GM12878 (cell line): ENCODE measurements at regions not wholly inside any gene's neighbourhood (a gene's known extent, or its start where the extent isn't known, plus 50 kb on each side); places are given as distances from the start of the nearest gene placed in this dataset.

Experiments used
- ATAC-seq: fragments of 200-7000 bp; cut with Tn5 transposase; 3 replicates; pipeline ENCODE4 v1.9.1; 2020; ENCODE audit warnings: mild to moderate bottlenecking, moderate library complexity
- BruUV-seq: library from RNA; stranded (reverse); fragments of 400-500 nt; replicated peaks from 2 replicates; lab custom pipeline; 2021; lab: Mats Ljungman, UMichigan
- CTCF ChIA-PET: fragments of 300-600 bp; sonication (Branson Sonifier 250); formaldehyde crosslinking; extraction: SDS; loops from one replicate; lab custom pipeline; 2021; ENCODE audit warnings: inconsistent platforms; lab: Yijun Ruan, JAX
- POLR2A ChIA-PET: fragments of 350-600 bp; formaldehyde crosslinking; extraction: SDS; loops from one replicate; lab custom pipeline; 2021; ENCODE audit warnings: inconsistent platforms; lab: Charles Lee
- RAD21 ChIA-PET: fragments of 300-600 bp; sonication (Branson Sonifier 250); formaldehyde crosslinking; loops from one replicate; lab custom pipeline; 2023; ENCODE audit warnings: antibody characterized with exemption; ENCODE audit not compliant: unreplicated experiment; lab: Charles Lee
- SMC1A ChIA-PET: fragments of 300-600 bp; sonication (Branson Sonifier 250); formaldehyde crosslinking; loops from one replicate; lab custom pipeline; 2023; ENCODE audit not compliant: unreplicated experiment, uncharacterized antibody; lab: Charles Lee
- DNase-seq: peaks from one replicate; pipeline ENCODE4 v3.0.0-alpha.2; 2011; ENCODE audit warnings: low read depth, low spot score
- FAIRE-seq: peaks from 3 replicates; lab custom pipeline; 2011; peaks lifted over from hg19 to GRCh38; lab: Jason Lieb, UNC
- H2AFZ ChIP-seq: 2 replicates; pipeline ENCODE4 v1.6.0; 2011; ENCODE audit warnings: low read depth, low read length, control low read depth; ENCODE audit not compliant: control insufficient read depth
- H3K27ac ChIP-seq: 2 replicates; pipeline ENCODE4 v1.5.1; 2011; ENCODE audit warnings: control low read depth; ENCODE audit not compliant: control insufficient read depth, insufficient read depth
- H3K27me3 ChIP-seq, 2 experiments: replicated peaks in 1 of 2; 2 replicates each; pipeline versions ENCODE4 v1.6.0 to v1.6.1; 2011; ENCODE audit warnings: low read length in 1 of 2; ENCODE audit not compliant: control insufficient read depth in 2 of 2, insufficient read depth in 2 of 2
- H3K36me3 ChIP-seq, 2 experiments: 2 replicates each; pipeline ENCODE4 v1.5.1; 2011; ENCODE audit warnings: low read length in 1 of 2; ENCODE audit not compliant: control insufficient read depth in 2 of 2, insufficient read depth in 2 of 2
- H3K4me1 ChIP-seq: 2 replicates; pipeline ENCODE4 v1.6.1; 2011; ENCODE audit warnings: mild to moderate bottlenecking, low read length, moderate library complexity, mixed read lengths; ENCODE audit not compliant: control insufficient read depth, insufficient read depth
- H3K4me2 ChIP-seq: 2 replicates; pipeline ENCODE4 v1.6.0; 2011; ENCODE audit warnings: control low read depth; ENCODE audit not compliant: control insufficient read depth, insufficient read depth
- H3K4me3 ChIP-seq: fragments of 200-600 bp; sonication (generic); 2 replicates; pipeline ENCODE4 v1.5.1; 2016
- H3K79me2 ChIP-seq: 2 replicates; pipeline ENCODE4 v1.6.0; 2011; ENCODE audit warnings: low read length; ENCODE audit not compliant: control insufficient read depth, insufficient read depth
- H3K9ac ChIP-seq: 2 replicates; pipeline ENCODE4 v1.8.0; 2011; ENCODE audit warnings: low read length, control low read depth, mixed read lengths; ENCODE audit not compliant: control insufficient read depth, insufficient read depth
- H3K9me3 ChIP-seq: replicated peaks from 3 replicates; pipeline ENCODE4 v1.5.1; 2011; ENCODE audit warnings: mild to moderate bottlenecking, low read length; ENCODE audit not compliant: control insufficient read depth, insufficient read depth
- H4K20me1 ChIP-seq: 2 replicates; pipeline ENCODE4 v1.6.0; 2011; ENCODE audit not compliant: control insufficient read depth, insufficient read depth
- CEBPB ChIP-seq, 2 experiments: fragments of 150-350 bp in 1 of 2; IDR thresholded peaks; 2 replicates each; pipeline ENCODE4 v1.6.1; 2012 to 2014; ENCODE audit warnings: low read depth in 2 of 2, low read length in 2 of 2, borderline replicate concordance in 1 of 2, inconsistent platforms in 1 of 2
- CTCF ChIP-seq, 3 experiments: IDR thresholded peaks in 2 of 3; conservative IDR thresholded peaks in 1 of 3; 2 replicates each; pipeline ENCODE4 v1.5.1; 2011; ENCODE audit warnings: low read depth in 3 of 3, low read length in 3 of 3, mild to moderate bottlenecking in 3 of 3, control low read depth in 2 of 3, moderate library complexity in 2 of 3, inconsistent platforms in 1 of 3, mixed read lengths in 1 of 3; ENCODE audit not compliant: control insufficient read depth in 2 of 3, insufficient read depth in 1 of 3; ENCODE audit errors: extremely low read depth in 1 of 3
- KAT2A ChIP-seq: conservative IDR thresholded peaks from 2 replicates; pipeline ENCODE4 v1.6.1; 2011; ENCODE audit warnings: low read depth, low read length; ENCODE audit not compliant: control insufficient read depth
- RAD21 ChIP-seq: IDR thresholded peaks from 2 replicates; pipeline ENCODE4 v1.6.1; 2011; ENCODE audit warnings: mild to moderate bottlenecking, low read depth, low read length, moderate library complexity; ENCODE audit not compliant: insufficient read depth
- SMC3 ChIP-seq: IDR thresholded peaks from 2 replicates; pipeline ENCODE4 v1.6.1; 2011; ENCODE audit warnings: low read length, improper control_type of control experiment, borderline replicate concordance
- SPI1 ChIP-seq: IDR thresholded peaks from 2 replicates; pipeline ENCODE4 v1.6.1; 2011; ENCODE audit warnings: low read depth, mild to moderate bottlenecking, low read length, moderate library complexity, borderline replicate concordance; ENCODE audit not compliant: insufficient read depth
- TCF12 ChIP-seq: IDR thresholded peaks from 2 replicates; pipeline ENCODE4 v1.6.1; 2011; ENCODE audit warnings: low read depth, mild to moderate bottlenecking, low read length
- ZBED1 ChIP-seq: IDR thresholded peaks from 2 replicates; pipeline ENCODE4 v1.6.1; 2016; ENCODE audit warnings: borderline replicate concordance
- WGBS: methylation state at CpG from one replicate; pipeline ENCODE4 v1.1.6; 2016; ENCODE audit warnings: low lambda C conversion rate; ENCODE audit not compliant: insufficient replicate concordance, insufficient coverage; ENCODE audit errors: missing lambda C conversion rate; 5-methylcytosine and 5-hydroxymethylcytosine counted together
- in situ Hi-C: fragments of 300-500 bp; cut with MboI; formaldehyde crosslinking; loops from 9 replicates; pipeline ENCODE4 v1.14.3; 2018; ENCODE audit warnings: mixed read lengths
- intact Hi-C: fragments of 100-400 bp; cut with micrococcal nuclease; formaldehyde crosslinking; loops from one replicate; pipeline ENCODE4 v1.14.2; 2022; ENCODE audit not compliant: unreplicated experiment
- TF ChIP-seq, protein P1 (sequence below): IDR thresholded peaks from 2 replicates; pipeline ENCODE4 v1.6.1; 2012; ENCODE audit warnings: low read depth, low read length, improper control_type of control experiment

GRCh38 chr4:156378033-156378665, 424.5 kb upstream of the CTSO start:
- RAD21 ChIA-PET = interaction anchor here (0.6 to 2.1 kb wide), 4 partner anchors 141 to 265 kb away, joined by 3 to 15 read pairs (median 6); no protein-coding TSS in a partner anchor

More at GRCh38 chr4:156378033-156378665, 424.5 kb upstream of the CTSO start:
- no peak overlapping the region for H3K9ac ChIP-seq
- no peaks in the 10 kb centered on the region for H3K36me3 ChIP-seq
- FAIRE-seq = no peak
- H3K27ac ChIP-seq = no peak overlapping the region
- no peaks in the 10 kb centered on the region for H4K20me1 ChIP-seq
- ATAC-seq = peak; percentile 71
- no peaks in the 10 kb centered on the region for H3K79me2 ChIP-seq
- CTCF ChIA-PET = interaction anchor here (0.6 to 3.3 kb wide), 6 partner anchors 80 to 869 kb away, joined by 3 to 27 read pairs (median 4); no protein-coding TSS in a partner anchor
- POLR2A ChIA-PET = no interaction called here
- SMC1A ChIA-PET = interaction anchor here (1.0 to 3.1 kb wide), 6 partner anchors 10 to 265 kb away, joined by 3 to 40 read pairs (median 4); no protein-coding TSS in a partner anchor
- intact Hi-C loops (loop anchor here (1.0 kb wide), 2 partner anchors 209 to 265 kb away; no protein-coding TSS in a partner anchor), in situ Hi-C loops (no loop called here)
- H3K4me2 ChIP-seq = no peak overlapping the region
- WGBS = 46% methylated on average over 8 of the region's 8 CpGs
- no peak for DNase-seq
- TF ChIP-seq KAT2A (no peak), RAD21 (peak; percentile 62), SMC3 (peak; percentile 64), TCF12 (peak; percentile 80), SPI1 (peak; percentile 42; the same call in 1 of the 2 replicates), CTCF (IDR thresholded peaks at IDR 0.05 in 2 of 3, conservative IDR thresholded peaks at IDR 0.05 in 1 of 3; ENCODE audit: control insufficient read depth in 2 of 3, extremely low read depth in 1 of 3, insufficient read depth in 1 of 3, low read depth in 3 of 3, low read length in 3 of 3) (peak; percentile 37 to 58 (median 53); a peak in 5 of 6 replicates), CEBPB (IDR thresholded peaks at IDR 0.05; ENCODE audit: borderline replicate concordance in 1 of 2, low read depth in 2 of 2, low read length in 2 of 2) (no peak), ZBED1 (no peak)
- TF ChIP-seq, protein P1, sequence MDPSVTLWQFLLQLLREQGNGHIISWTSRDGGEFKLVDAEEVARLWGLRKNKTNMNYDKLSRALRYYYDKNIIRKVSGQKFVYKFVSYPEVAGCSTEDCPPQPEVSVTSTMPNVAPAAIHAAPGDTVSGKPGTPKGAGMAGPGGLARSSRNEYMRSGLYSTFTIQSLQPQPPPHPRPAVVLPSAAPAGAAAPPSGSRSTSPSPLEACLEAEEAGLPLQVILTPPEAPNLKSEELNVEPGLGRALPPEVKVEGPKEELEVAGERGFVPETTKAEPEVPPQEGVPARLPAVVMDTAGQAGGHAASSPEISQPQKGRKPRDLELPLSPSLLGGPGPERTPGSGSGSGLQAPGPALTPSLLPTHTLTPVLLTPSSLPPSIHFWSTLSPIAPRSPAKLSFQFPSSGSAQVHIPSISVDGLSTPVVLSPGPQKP = no peak
- H2AFZ ChIP-seq = no peak overlapping the region
- no peaks in the 10 kb centered on the region for H3K27me3 ChIP-seq
- H3K9me3 ChIP-seq = no peaks in the 10 kb centered on the region
- BruUV-seq = no TSS peak
- H3K4me3 ChIP-seq = no peak overlapping the region
- H3K4me1 ChIP-seq = no peaks in the 10 kb centered on the region
